ENCODE measurements at regions not wholly inside any gene's neighbourhood (a gene's known extent, or its start where the extent isn't known, plus 50 kb on each side); places are given as distances from the start of the nearest gene placed in this dataset.
"Not testable (repeated sequence)": the region's sequence is repeated elsewhere in the genome, so short reads cannot be mapped to it uniquely, and the experiment has no call there.

- DNase-seq (ENCODE audit: low spot score): no peak
Observed at GRCh38 chr11:60592601-60593000, 77.4 kb downstream of the MS4A13 start.

GRCh38 chr11:60594998-60595642 lies 79.9 kb downstream of the MS4A13 start:
- peak; percentile 82 for DNase-seq (ENCODE audit: low spot score)

GRCh38 chr11:60607483-60607882 lies 91.9 kb upstream of the MS4A8 start:
- DNase-seq (ENCODE audit: low spot score): no peak

- DNase-seq (ENCODE audit: low spot score): no peak
Observed at GRCh38 chr11:60609632-60610031, 89.8 kb upstream of the MS4A8 start.

- DNase-seq (ENCODE audit: low spot score): no peak
Observed at GRCh38 chr11:60610702-60611101, 88.7 kb upstream of the MS4A8 start.

GRCh38 chr11:60615497-60615896 lies 83.9 kb upstream of the MS4A8 start:
- no peak for DNase-seq (ENCODE audit: low spot score)

- not testable (repeated sequence) for DNase-seq (ENCODE audit: low spot score)
Observed at GRCh38 chr11:60621940-60622339, 77.5 kb upstream of the MS4A8 start.

GRCh38 chr11:60622776-60623175 lies 76.6 kb upstream of the MS4A8 start:
- DNase-seq (ENCODE audit: low spot score): not testable (repeated sequence)

GRCh38 chr11:60625262-60625661 lies 74.2 kb upstream of the MS4A8 start:
- DNase-seq (ENCODE audit: low spot score): no peak

- DNase-seq (ENCODE audit: low spot score): no peak
Observed at GRCh38 chr11:60629399-60629798, 70.0 kb upstream of the MS4A8 start.

- no peak for DNase-seq (ENCODE audit: low spot score)
Observed at GRCh38 chr11:60631944-60632343, 67.5 kb upstream of the MS4A8 start.

GRCh38 chr11:60633645-60634044 lies 65.8 kb upstream of the MS4A8 start:
- no peak for DNase-seq (ENCODE audit: low spot score)

GRCh38 chr11:60634126-60634525 lies 65.3 kb upstream of the MS4A8 start:
- no peak for DNase-seq (ENCODE audit: low spot score)

GRCh38 chr11:60641940-60642339 lies 57.5 kb upstream of the MS4A8 start:
- no peak for DNase-seq (ENCODE audit: low spot score)

- no peak for DNase-seq (ENCODE audit: low spot score)
Observed at GRCh38 chr11:60647087-60647486, 52.3 kb upstream of the MS4A8 start.
